Endothelial cell of umbilical vein (primary cell): ENCODE measurements at regions not wholly inside any gene's neighbourhood (a gene's known extent, or its start where the extent isn't known, plus 50 kb on each side); places are given as distances from the start of the nearest gene placed in this dataset.

Experiments used
- BruUV-seq: library from RNA; stranded (reverse); fragments of 400-500 nt; replicated peaks from 2 replicates; lab custom pipeline; 2021; lab: Mats Ljungman, UMichigan
- CTCF ChIA-PET: fragments of 300-600, 350-600 bp; sonication (Branson Sonifier 250); formaldehyde crosslinking; loops from one replicate; lab custom pipeline; 2021; ENCODE audit warnings: antibody characterized with exemption, inconsistent platforms; lab: Charles Lee
- POLR2A ChIA-PET: fragments of 300-600, 350-600 bp; sonication (Branson Sonifier 250); formaldehyde crosslinking; loops from one replicate; lab custom pipeline; 2021; ENCODE audit warnings: antibody characterized with exemption, inconsistent platforms; lab: Charles Lee
- DNase-seq: peaks from one replicate; pipeline ENCODE4 v3.0.0-alpha.2; 2011; ENCODE audit warnings: low read depth, low spot score
- FAIRE-seq: peaks from 2 replicates; lab custom pipeline; 2011; peaks lifted over from hg19 to GRCh38; lab: Jason Lieb, UNC
- H2AFZ ChIP-seq: 2 replicates; pipeline ENCODE4 v1.6.0; 2012; ENCODE audit warnings: low read depth, low read length, control low read depth, inconsistent platforms
- H3K27ac ChIP-seq: 2 replicates; pipeline ENCODE4 v1.5.1; 2011; ENCODE audit warnings: low read depth, mild to moderate bottlenecking, control low read depth, low read length, moderate library complexity; ENCODE audit not compliant: insufficient read depth
- H3K27me3 ChIP-seq, 2 experiments: 2 replicates each; pipeline versions ENCODE4 v1.6.0 to v1.6.1; 2011; ENCODE audit warnings: low read length in 2 of 2, mixed read lengths in 1 of 2; ENCODE audit not compliant: control insufficient read depth in 2 of 2, insufficient read depth in 2 of 2
- H3K36me3 ChIP-seq, 2 experiments: 2 replicates in 1 of 2; 3 replicates in 1 of 2; pipeline ENCODE4 v1.5.1; 2011; ENCODE audit warnings: low read length in 2 of 2, mild to moderate bottlenecking in 1 of 2, moderate library complexity in 1 of 2; ENCODE audit not compliant: control insufficient read depth in 2 of 2, insufficient read depth in 2 of 2; ENCODE audit errors: extremely low read depth in 1 of 2
- H3K4me1 ChIP-seq: 3 replicates; pipeline ENCODE4 v1.5.1; 2011; ENCODE audit warnings: mild to moderate bottlenecking, low read length; ENCODE audit not compliant: control insufficient read depth, insufficient read depth; ENCODE audit errors: extremely low read depth
- H3K4me2 ChIP-seq: 2 replicates; pipeline ENCODE4 v1.6.1; 2011; ENCODE audit warnings: low read length, control low read depth, mixed read lengths; ENCODE audit not compliant: insufficient read depth
- H3K4me3 ChIP-seq, 3 experiments: fragments of 200-600 bp in 1 of 3; sonication (generic), shearing (Covaris generic) in 1 of 3; replicated peaks in 1 of 3; 2 replicates each; pipeline ENCODE4 v1.5.1; 2011 to 2016; ENCODE audit warnings: control low read depth in 3 of 3, low read length in 3 of 3, mild to moderate bottlenecking in 2 of 3, inconsistent platforms in 1 of 3, low read depth in 1 of 3, moderate library complexity in 1 of 3; ENCODE audit not compliant: insufficient read depth in 1 of 3
- H3K79me2 ChIP-seq: 2 replicates; pipeline ENCODE4 v1.6.0; 2012; ENCODE audit warnings: low read length, inconsistent platforms; ENCODE audit not compliant: control insufficient read depth, insufficient read depth
- H3K9ac ChIP-seq: replicated peaks from 2 replicates; pipeline ENCODE3; 2011; ENCODE audit warnings: low read length, control low read depth; ENCODE audit not compliant: insufficient read depth; ENCODE audit errors: extremely low read depth
- H3K9me1 ChIP-seq: replicated peaks from 3 replicates; pipeline ENCODE4 v1.6.0; 2011; ENCODE audit warnings: mild to moderate bottlenecking, low read length; ENCODE audit not compliant: control insufficient read depth, insufficient read depth; ENCODE audit errors: extremely low read depth
- H3K9me3 ChIP-seq: replicated peaks from 2 replicates; pipeline ENCODE4 v1.5.1; 2012; ENCODE audit warnings: low read length, inconsistent platforms; ENCODE audit not compliant: control insufficient read depth, insufficient read depth
- H4K20me1 ChIP-seq: replicated peaks from 2 replicates; pipeline ENCODE3; 2011; ENCODE audit warnings: mild to moderate bottlenecking, low read length; ENCODE audit not compliant: control insufficient read depth, insufficient read depth; ENCODE audit errors: extremely low read depth
- CTCF ChIP-seq, 2 donors: IDR thresholded peaks; 1 replicate in 1 of 2; 2 replicates in 1 of 2; pipeline ENCODE4 v1.5.1; 2011; ENCODE audit warnings: low read length in 2 of 2, mild to moderate bottlenecking in 2 of 2, moderate library complexity in 2 of 2, control low read depth in 1 of 2, inconsistent platforms in 1 of 2, low read depth in 1 of 2; ENCODE audit not compliant: insufficient read depth in 1 of 2; ENCODE audit errors: extremely low read depth in 1 of 2
- EZH2 ChIP-seq: IDR thresholded peaks from 2 replicates; pipeline ENCODE4 v1.6.1; 2012; ENCODE audit warnings: borderline replicate concordance, low read depth, mild to moderate bottlenecking, moderate library complexity, low read length, inconsistent platforms; ENCODE audit not compliant: severe bottlenecking
- FOS ChIP-seq: IDR thresholded peaks from 2 replicates; pipeline ENCODE4 v1.6.1; 2011; ENCODE audit warnings: mild to moderate bottlenecking, low read length, moderate library complexity, borderline replicate concordance; ENCODE audit not compliant: insufficient read depth
- GATA2 ChIP-seq: IDR thresholded peaks from 2 replicates; pipeline ENCODE4 v1.7.0; 2011; ENCODE audit warnings: low read depth, mild to moderate bottlenecking, moderate library complexity, mixed read lengths, low read length; ENCODE audit not compliant: insufficient read length, insufficient read depth
- JUN ChIP-seq: IDR thresholded peaks from 2 replicates; pipeline ENCODE4 v1.6.1; 2011; ENCODE audit warnings: borderline replicate concordance, low read depth; ENCODE audit not compliant: insufficient read length, insufficient read depth
- MAX ChIP-seq: IDR thresholded peaks from 2 replicates; pipeline ENCODE4 v1.6.1; 2011; ENCODE audit not compliant: insufficient read depth, insufficient read length
- MYC ChIP-seq: IDR thresholded peaks from one replicate; pipeline ENCODE4 v1.6.1; 2011; ENCODE audit warnings: mild to moderate bottlenecking, low read depth, low read length
- POLR2A ChIP-seq: IDR thresholded peaks from 2 replicates; pipeline ENCODE4 v1.6.1; 2012; ENCODE audit warnings: low read depth, mild to moderate bottlenecking, control low read depth, low read length
- POLR2AphosphoS5 ChIP-seq: IDR thresholded peaks from 2 replicates; pipeline ENCODE4 v1.6.1; 2012; ENCODE audit warnings: low read depth, mild to moderate bottlenecking, control low read depth, low read length, moderate library complexity; ENCODE audit not compliant: insufficient read depth
- dilution Hi-C: fragments of 300-500 bp; cut with MboI; formaldehyde crosslinking; loops from one replicate; pipeline ENCODE4 v1.15.0; 2019; ENCODE audit warnings: low sequenced_read_pairs; ENCODE audit not compliant: extremely low pct_ligation_motif_present
- intact Hi-C: fragments of 100-400 bp; cut with micrococcal nuclease; formaldehyde crosslinking; loops from one replicate; pipeline ENCODE4 v1.10.0; 2022

- Histone ChIP-seq H3K4me2 (no peak overlapping the region), H3K9ac (no peak overlapping the region), H3K4me3 (no peak overlapping the region), H3K79me2 (no peaks in the 10 kb centered on the region), H4K20me1 (no peaks in the 10 kb centered on the region), H3K36me3 (no peaks in the 10 kb centered on the region), H3K27me3 (no peaks in the 10 kb centered on the region), H3K9me3 (no peaks in the 10 kb centered on the region), H3K9me1 (no peaks in the 10 kb centered on the region), H2AFZ (no peak overlapping the region), H3K4me1 (no peaks in the 10 kb centered on the region), H3K27ac (no peak overlapping the region)
- dilution Hi-C loops: no loop called here
- ChIA-PET POLR2A (no interaction called here), CTCF (interaction anchor here (1.2 kb wide), 1 partner anchor 9 kb away, joined by 3 read pairs; no protein-coding TSS in a partner anchor)
- no peak for TF ChIP-seq POLR2A
- TF ChIP-seq MAX: no peak
- no peak for TF ChIP-seq CTCF (IDR thresholded peaks at IDR 0.05; ENCODE audit: extremely low read depth in 1 of 2, insufficient read depth in 1 of 2, low read depth in 1 of 2, low read length in 2 of 2)
- no peak for TF ChIP-seq JUN
- TF ChIP-seq GATA2: no peak
- TF ChIP-seq EZH2: no peak
- no peak for TF ChIP-seq FOS
- no peak for TF ChIP-seq POLR2AphosphoS5
- TF ChIP-seq MYC: no peak
- FAIRE-seq (no peak), DNase-seq (no peak)
- BruUV-seq: no TSS peak
- intact Hi-C loops: no loop called here
Measured at GRCh38 chr6:140644017-140644416, 1269.6 kb upstream of the CITED2 start.
